Sigmoid colon (tissue), 4 donors: ENCODE measurements at regions not wholly inside any gene's neighbourhood (a gene's known extent, or its start where the extent isn't known, plus 50 kb on each side); places are given as distances from the start of the nearest gene placed in this dataset.

Experiments used
- EP300 ChIP-seq, 4 donors: sonication (generic); formaldehyde crosslinking; IDR thresholded peaks; one replicate each; pipeline ENCODE4 v1.6.1; 2017; ENCODE audit warnings: antibody characterized with exemption in 4 of 4
- POLR2A ChIP-seq, 2 donors: fragments of 450-650 bp; IDR thresholded peaks; one replicate each; pipeline ENCODE4 v1.6.1; 2016; ENCODE audit warnings: antibody characterized with exemption in 2 of 2, mild to moderate bottlenecking in 2 of 2, moderate library complexity in 2 of 2
- POLR2AphosphoS5 ChIP-seq, 4 donors: sonication (generic); formaldehyde crosslinking; IDR thresholded peaks; one replicate each; pipeline ENCODE4 v1.6.1; 2017; ENCODE audit warnings: antibody characterized with exemption in 4 of 4
- TF ChIP-seq, protein P1 (sequence below), 4 experiments: fragments of 450-650 bp in 3 of 4; fragments of 200-600 bp in 1 of 4; IDR thresholded peaks; one replicate each; pipeline ENCODE4 v1.5.1; 2016 to 2019; ENCODE audit warnings: antibody characterized with exemption in 4 of 4, mild to moderate bottlenecking in 3 of 4, moderate library complexity in 2 of 4

- TF ChIP-seq, protein P1, sequence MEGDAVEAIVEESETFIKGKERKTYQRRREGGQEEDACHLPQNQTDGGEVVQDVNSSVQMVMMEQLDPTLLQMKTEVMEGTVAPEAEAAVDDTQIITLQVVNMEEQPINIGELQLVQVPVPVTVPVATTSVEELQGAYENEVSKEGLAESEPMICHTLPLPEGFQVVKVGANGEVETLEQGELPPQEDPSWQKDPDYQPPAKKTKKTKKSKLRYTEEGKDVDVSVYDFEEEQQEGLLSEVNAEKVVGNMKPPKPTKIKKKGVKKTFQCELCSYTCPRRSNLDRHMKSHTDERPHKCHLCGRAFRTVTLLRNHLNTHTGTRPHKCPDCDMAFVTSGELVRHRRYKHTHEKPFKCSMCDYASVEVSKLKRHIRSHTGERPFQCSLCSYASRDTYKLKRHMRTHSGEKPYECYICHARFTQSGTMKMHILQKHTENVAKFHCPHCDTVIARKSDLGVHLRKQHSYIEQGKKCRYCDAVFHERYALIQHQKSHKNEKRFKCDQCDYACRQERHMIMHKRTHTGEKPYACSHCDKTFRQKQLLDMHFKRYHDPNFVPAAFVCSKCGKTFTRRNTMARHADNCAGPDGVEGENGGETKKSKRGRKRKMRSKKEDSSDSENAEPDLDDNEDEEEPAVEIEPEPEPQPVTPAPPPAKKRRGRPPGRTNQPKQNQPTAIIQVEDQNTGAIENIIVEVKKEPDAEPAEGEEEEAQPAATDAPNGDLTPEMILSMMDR (IDR thresholded peaks at IDR 0.05), result no peak
- TF ChIP-seq POLR2AphosphoS5 (IDR thresholded peaks at IDR 0.05) (no peak), POLR2A (IDR thresholded peaks at IDR 0.05) (no peak), EP300 (IDR thresholded peaks at IDR 0.05) (no peak)
These were observed 98.4 kb upstream of the SLC38A2 start for GRCh38 chr12:46470975-46471374.
